ENCODE measurements at regions not wholly inside any gene's neighbourhood (a gene's known extent, or its start where the extent isn't known, plus 50 kb on each side); places are given as distances from the start of the nearest gene placed in this dataset.
"Not testable (repeated sequence)": the region's sequence is repeated elsewhere in the genome, so short reads cannot be mapped to it uniquely, and the experiment has no call there.

GRCh38 chr6:81962198-81962597, 209.7 kb upstream of the TENT5A start:
- Histone ChIP-seq H3K27me3 (ENCODE audit: insufficient read depth, poor library complexity, severe bottlenecking) (no peaks in the 10 kb centered on the region), H3K27ac (replicated peaks) (0 out of 2 replicates have a peak overlapping the region, but pooled peaks have one; percentile 5), H3K4me3 (replicated peaks; ENCODE audit: insufficient read depth, low read length) (no peak overlapping the region)
- no peak for TF ChIP-seq GABPA (IDR thresholded peaks at IDR 0.05; ENCODE audit: low read depth)
- DNase-seq (ENCODE audit: low read depth in 1 of 2, low spot score in 1 of 2), result peak; percentile 43 to 46

- no peak for DNase-seq (ENCODE audit: low read depth in 1 of 2, low spot score in 1 of 2)
- Histone ChIP-seq H3K27me3 (ENCODE audit: insufficient read depth, poor library complexity, severe bottlenecking) (no peaks in the 10 kb centered on the region), H3K4me3 (replicated peaks; ENCODE audit: insufficient read depth, low read length) (no peak overlapping the region), H3K27ac (replicated peaks) (no peak overlapping the region)
- TF ChIP-seq CTCF (IDR thresholded peaks at IDR 0.05; ENCODE audit: insufficient read depth, low read length) (no peak), GABPA (IDR thresholded peaks at IDR 0.05; ENCODE audit: low read depth) (no peak), SPI1 (IDR thresholded peaks at IDR 0.05; ENCODE audit: borderline replicate concordance, low read depth) (no peak), POLR2AphosphoS5 (IDR thresholded peaks at IDR 0.05; ENCODE audit: low read depth) (no peak), REST (IDR thresholded peaks at IDR 0.05; ENCODE audit: insufficient replicate concordance, low read depth) (no peak)
These were observed 198.4 kb upstream of the TENT5A start for GRCh38 chr6:81950877-81951276.

- H3K4me3 ChIP-seq (replicated peaks; ENCODE audit: insufficient read depth, low read length), result no peak overlapping the region
- DNase-seq (ENCODE audit: low read depth in 1 of 2, low spot score in 1 of 2), result no peak
- TF ChIP-seq POLR2AphosphoS5 (IDR thresholded peaks at IDR 0.05; ENCODE audit: low read depth) (no peak), GABPA (IDR thresholded peaks at IDR 0.05; ENCODE audit: low read depth) (no peak), SPI1 (IDR thresholded peaks at IDR 0.05; ENCODE audit: borderline replicate concordance, low read depth) (no peak), CTCF (IDR thresholded peaks at IDR 0.05; ENCODE audit: insufficient read depth, low read length) (no peak), REST (IDR thresholded peaks at IDR 0.05; ENCODE audit: insufficient replicate concordance, low read depth) (no peak)
These were observed 196.4 kb upstream of the TENT5A start for GRCh38 chr6:81948861-81949260.

GRCh38 chr6:81948196-81948595, 195.7 kb upstream of the TENT5A start:
- not testable (repeated sequence) for DNase-seq (ENCODE audit: low read depth in 1 of 2, low spot score in 1 of 2); H3K27ac ChIP-seq (replicated peaks); H3K27me3 ChIP-seq (ENCODE audit: insufficient read depth, poor library complexity, severe bottlenecking); H3K4me3 ChIP-seq (replicated peaks; ENCODE audit: insufficient read depth, low read length)

More at GRCh38 chr6:81948861-81949260, 196.4 kb upstream of the TENT5A start:
- no peak overlapping the region for H3K27ac ChIP-seq (replicated peaks)
- H3K27me3 ChIP-seq (ENCODE audit: insufficient read depth, poor library complexity, severe bottlenecking), result no peaks in the 10 kb centered on the region

GRCh38 chr6:81944661-81945060, 192.2 kb upstream of the TENT5A start:
- H3K27me3 ChIP-seq (ENCODE audit: insufficient read depth, poor library complexity, severe bottlenecking), result no peaks in the 10 kb centered on the region
- no peak overlapping the region for H3K4me3 ChIP-seq (replicated peaks; ENCODE audit: insufficient read depth, low read length)
- no peak for DNase-seq (ENCODE audit: low read depth in 1 of 2, low spot score in 1 of 2)
- TF ChIP-seq GABPA (IDR thresholded peaks at IDR 0.05; ENCODE audit: low read depth) (no peak), CTCF (IDR thresholded peaks at IDR 0.05; ENCODE audit: insufficient read depth, low read length) (no peak), REST (IDR thresholded peaks at IDR 0.05; ENCODE audit: insufficient replicate concordance, low read depth) (no peak), POLR2AphosphoS5 (IDR thresholded peaks at IDR 0.05; ENCODE audit: low read depth) (no peak), SPI1 (IDR thresholded peaks at IDR 0.05; ENCODE audit: borderline replicate concordance, low read depth) (no peak)
- peak overlapping the region; percentile 93; the same call in 1 of the 2 replicates for H3K27ac ChIP-seq (replicated peaks)

GRCh38 chr6:81942842-81943241, 190.4 kb upstream of the TENT5A start:
- not testable (repeated sequence) for DNase-seq (ENCODE audit: low read depth in 1 of 2, low spot score in 1 of 2); H3K4me3 ChIP-seq (replicated peaks; ENCODE audit: insufficient read depth, low read length)
- H3K27ac ChIP-seq (replicated peaks), result peak overlapping the region; percentile 93

More at GRCh38 chr6:81942842-81943241, 190.4 kb upstream of the TENT5A start:
- not testable (repeated sequence) for H3K27me3 ChIP-seq (ENCODE audit: insufficient read depth, poor library complexity, severe bottlenecking)

Measured in HL-60 (cell line).